Stimulated activated CD8-positive, alpha-beta memory T cell treated with anti-CD3 and anti-CD28 coated beads, Interleukin-15, amount 100 ng/mL, for 1 hour (primary cell): ENCODE measurements at regions not wholly inside any gene's neighbourhood (a gene's known extent, or its start where the extent isn't known, plus 50 kb on each side); places are given as distances from the start of the nearest gene placed in this dataset.

Experiments
- DNase-seq: peaks from one replicate; pipeline ENCODE4 v3.0.0-alpha.2; 2020; ENCODE audit warnings: low read depth

DNA sequence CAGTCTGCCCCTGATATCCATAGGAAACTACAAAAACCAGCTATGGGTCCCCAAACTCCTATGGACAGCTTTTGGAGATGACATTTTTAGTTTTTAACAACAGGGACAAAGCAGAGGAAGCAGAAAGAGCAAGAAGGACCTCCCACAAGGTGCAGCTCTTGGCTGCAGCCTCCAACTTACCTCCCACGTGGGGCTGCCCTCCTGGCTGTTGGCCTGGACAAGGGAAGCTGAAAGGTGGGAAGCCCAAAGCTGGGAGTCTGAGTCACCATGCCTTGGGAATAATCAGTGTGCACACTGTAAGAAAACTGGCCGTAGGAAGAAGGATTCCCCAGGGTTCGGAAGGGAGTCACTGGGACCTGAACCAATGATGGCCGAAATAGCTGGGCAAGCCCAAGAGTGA lies 51.8 kb upstream of the PAX1 start:
- DNase-seq, result no peak

DNA sequence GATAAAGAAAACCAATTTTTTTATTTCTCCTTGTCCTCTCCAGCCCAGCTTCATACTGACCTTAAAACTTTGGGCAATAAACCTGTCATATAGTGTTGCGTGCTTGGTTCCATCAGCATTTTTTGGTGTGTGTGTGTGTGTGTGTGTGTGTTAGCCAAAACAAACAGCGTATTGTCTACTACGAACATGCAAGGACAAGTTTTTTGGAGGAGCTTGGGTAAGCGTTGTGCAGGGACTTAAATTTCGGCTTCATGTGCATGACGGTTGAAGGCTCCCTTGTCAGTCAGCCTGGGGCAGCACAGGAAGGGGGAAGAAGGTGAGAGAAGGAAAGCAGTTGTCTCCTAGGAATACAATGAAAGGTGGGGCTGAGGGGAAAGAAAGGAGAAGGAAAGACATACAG lies 62.0 kb upstream of the PAX1 start:
- DNase-seq, result no peak

DNA sequence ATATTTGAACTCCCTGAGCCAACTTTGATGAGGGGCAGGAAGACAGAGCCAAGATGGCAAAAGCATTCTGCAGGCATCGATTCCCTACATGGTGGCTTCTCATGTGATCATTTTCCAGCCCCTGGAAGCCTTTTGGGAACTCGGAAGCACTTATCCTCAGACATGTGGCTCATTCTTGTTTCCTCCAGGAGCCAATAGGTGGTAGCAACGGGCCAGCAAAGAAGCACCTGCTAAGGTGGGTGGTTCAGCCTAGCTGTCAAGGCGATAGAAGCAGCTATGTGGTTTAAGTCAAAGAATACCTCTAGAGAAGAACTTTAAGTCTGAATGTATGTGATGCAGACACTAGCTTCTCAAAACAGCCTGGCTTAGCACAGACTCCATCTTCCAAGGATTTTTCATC lies 64.9 kb upstream of the PAX1 start:
- no peak for DNase-seq

DNA sequence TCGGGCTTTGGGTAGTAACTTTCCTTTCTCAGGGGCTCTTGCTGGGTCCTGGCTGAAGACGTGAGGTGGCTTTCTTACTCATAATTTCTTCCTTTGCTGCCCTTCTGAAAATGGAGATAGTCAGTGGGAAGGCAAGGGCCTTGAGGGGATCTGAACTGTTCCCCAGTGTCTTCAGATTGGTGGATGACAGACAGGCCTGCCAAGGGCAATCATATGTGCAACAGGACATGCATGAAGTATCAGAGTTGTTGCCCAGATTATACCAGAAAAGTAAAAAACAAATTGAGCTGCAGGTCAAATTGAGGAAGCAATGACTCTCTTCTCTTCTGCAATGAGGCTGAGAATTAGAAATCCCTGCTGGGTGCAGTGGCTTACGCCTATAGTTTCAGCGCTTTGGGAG lies 71.6 kb upstream of the PAX1 start:
- DNase-seq, result no peak

DNA sequence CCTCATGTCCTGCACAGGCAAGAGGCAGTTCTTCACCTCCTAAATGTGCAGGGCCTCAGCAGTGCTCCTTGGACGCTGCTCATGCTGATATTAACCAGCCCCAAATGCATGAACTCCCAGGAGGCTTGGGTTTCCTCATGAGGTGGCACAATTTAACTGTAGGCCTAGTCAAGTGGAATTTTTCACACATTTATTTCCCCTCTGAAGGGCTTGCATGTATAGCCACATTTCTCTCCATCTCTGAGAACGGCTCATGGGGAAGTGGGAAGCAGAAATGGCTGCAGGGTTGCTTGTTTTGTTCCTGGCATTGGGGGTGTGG lies 72.8 kb upstream of the PAX1 start:
- DNase-seq, result no peak

DNA sequence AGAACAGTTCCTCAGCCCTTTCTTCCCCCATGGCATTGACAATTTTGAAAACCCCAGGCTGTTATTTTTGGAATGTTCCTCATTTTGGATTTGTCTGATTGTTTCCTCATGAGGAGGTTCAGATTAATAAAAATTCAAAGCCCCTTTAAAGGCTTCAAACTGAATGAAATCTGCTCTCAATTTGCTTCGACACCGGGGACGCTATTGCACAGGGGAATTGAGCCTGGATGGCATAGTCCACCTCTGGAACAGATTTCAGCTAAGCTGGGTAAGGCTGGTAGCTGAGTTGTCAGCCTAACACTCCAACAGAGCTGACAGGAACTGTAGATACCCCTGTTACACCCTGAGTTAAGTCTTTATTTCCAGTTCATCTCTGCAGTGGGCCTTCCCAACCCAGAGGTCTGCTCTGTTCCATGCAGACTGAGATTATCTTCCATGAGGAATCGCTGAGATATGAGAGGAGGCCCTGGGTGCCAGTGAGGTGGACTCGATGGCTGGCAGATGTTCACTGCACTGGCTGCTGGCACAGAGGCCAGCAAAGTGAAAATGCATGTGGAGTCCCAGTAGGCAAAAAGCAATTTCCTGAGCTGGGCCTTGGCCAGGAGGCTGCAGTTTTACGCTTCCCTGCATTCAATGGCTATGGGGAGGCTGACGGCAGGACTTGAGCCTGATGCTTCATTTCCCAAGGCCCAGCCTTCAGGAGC lies 73.3 kb upstream of the PAX1 start:
- no peak for DNase-seq

DNA sequence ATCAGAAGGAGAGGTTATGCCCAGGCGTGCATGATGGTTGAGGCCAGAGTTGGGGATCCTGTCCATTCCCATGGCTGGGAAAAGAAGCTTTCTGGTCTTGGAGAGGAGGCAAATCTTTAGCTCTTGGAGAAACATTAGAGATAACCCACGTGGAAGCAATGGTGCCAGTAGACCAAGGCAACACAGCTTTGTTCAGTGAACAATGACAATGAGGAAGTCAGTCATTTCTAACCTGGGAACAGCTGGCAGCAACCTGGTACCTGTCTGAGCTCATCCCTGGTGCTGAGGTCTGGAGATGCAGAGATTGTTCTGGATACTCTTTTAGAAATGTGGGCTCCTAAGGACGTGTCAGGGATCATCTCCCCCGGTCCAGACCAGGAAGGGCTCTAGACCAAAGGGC lies 76.7 kb upstream of the PAX1 start:
- DNase-seq, result no peak

DNA sequence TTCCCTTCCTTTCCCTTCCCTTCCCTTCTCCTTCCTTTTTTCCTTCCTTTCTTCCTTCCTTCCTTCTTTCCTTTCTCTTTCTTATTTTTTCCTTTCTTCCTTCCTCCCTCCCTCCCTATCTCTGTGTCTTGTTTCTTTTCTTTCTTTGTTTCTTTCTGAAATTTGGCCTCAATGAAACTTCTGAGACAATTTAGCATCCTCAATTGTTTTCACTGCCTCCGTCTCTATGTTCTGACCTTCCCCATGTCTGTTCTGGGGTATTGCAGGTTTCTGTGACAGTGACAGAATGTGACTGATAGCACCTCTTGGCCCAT lies 81.7 kb upstream of the PAX1 start:
- no peak for DNase-seq

DNA sequence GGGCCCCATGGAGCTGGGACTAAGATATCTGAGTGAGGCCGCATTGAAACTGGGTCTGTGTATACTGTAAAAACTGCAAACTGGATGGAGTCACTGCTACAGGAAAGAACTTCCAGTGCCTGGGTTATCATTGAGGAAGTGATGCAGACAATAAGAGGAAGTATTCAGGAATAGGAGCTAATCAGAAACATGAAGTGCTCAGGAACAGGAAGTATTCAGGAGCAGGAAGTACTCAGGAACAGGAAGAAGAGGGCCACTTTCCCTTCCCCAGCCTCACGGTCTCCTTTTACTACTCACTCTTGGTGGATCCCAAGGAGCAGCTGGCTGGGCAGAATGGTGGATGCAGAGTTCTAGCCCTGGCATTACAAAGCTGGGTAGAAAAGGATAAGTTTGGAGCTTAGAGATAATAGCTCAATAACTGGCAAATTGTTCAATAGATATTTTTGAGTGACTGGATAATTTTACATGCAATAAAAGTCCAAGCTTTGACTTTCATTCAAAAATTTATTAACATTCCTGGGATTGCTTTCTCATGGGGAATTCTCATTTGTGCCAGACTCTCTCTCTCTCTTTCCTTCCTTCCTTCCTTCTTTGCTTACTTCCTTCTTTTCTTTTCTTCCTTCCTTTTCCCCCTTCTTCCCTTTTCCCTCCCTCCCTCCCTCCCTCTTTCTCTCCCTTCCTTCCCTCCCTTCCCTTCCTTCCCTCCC lies 82.2 kb upstream of the PAX1 start:
- no peak for DNase-seq

DNA sequence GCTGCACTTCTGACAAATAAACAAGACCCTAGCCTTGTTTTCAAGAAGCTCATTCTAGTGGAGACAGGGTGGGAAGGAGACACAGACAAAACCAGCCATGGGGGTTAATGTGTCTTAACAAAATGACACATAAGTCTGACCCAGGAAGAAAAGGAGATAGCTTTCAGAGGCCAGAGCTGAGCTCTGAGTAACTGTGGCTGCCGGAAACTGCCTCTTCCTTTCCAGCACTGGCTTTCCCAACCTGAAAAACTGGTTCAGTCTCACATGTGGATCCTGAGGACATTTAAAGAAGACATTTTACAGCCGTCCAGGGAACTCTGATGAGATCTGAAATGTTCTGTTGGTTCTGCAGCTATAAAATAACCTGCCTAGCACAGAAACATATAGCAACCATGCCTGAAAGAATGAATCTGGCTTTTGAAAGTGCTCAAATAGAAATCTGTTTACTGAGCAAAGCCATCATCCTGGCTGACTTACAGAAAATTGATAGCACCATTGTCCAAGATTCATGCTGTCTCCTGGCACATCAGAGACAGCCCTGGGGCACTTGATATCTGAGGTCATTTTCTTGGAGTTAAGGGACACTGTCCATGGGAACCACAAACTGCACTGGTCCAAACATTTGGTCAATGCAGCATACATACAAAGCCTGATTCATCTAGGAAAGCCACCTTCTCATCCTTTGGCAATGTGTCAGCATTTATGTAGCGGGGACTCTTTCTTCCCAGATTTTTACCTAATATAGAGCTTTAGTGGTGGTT lies 83.2 kb upstream of the PAX1 start:
- no peak for DNase-seq

DNA sequence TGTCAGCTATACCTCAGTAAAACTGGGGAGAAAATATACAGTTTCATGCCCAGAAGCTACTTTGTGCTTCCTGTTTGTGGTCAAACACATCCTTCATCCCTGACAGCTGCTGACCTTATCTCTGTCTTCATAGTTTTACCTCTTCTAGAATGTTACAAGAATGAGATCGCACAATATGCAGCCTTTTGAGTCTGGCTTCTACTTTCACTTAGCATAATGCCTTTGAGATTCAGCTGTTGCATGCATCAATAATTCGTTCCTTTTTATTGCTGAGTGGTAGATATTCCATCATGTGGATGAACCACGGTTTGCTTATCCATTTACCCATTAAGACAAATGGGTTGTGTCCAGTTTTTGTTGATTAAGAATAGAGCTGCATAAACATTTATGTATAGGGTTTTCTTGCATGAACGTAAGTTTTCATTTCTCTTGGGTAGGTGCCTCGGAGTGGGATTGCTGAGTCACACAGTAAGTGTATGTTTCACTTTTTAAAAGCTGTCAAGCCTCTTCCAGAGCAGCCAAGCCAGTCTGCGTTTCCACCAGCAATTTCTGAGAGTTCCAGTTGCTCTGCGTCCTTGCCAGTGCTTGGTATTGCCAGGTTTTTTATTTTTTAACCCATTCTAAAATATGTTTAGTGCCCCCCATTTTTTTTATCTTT lies 86.6 kb upstream of the PAX1 start:
- DNase-seq, result no peak

DNA sequence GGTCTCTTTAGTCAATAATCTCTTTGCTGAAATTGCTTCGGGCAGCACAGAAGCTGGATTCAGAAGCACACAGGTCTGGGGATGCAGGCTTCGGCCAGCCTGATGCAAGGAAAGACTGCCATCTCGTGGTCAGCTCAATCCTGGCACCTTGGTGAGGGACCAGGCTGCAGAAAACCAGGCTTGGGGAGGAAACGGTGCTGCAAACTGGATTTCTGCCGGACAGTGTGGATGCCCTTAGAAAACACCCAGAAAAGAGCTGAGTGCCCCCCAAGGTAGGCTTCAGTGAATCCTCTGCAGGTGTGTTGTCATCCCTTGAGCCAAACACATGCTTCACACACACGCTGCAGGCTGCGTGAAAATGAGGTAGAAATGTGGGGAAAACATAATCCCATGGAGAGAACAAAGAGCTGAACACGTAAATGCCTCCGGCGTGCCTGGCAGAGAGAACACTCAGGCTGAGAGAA lies 89.8 kb upstream of the PAX1 start:
- DNase-seq, result peak; percentile 14

DNA sequence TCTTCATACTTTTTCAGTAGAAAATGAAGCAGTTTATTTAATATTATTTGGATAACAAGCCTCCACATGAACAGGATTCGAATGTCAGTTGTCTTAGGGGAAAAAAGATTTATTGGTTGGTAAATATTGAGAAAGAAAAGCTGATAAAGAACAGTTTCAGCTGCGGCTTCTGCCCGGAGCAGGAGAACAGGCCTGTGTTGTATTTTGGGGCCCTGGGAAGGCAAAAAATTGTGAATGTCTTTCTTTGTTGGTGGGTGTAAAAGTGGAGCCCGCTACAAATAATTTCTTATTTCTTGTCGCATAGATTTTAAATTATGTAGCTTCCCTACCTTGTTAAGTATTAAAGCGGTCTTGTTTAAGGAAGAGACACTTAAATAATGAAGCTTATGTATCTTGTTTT lies 90.5 kb upstream of the PAX1 start:
- DNase-seq, result no peak

DNA sequence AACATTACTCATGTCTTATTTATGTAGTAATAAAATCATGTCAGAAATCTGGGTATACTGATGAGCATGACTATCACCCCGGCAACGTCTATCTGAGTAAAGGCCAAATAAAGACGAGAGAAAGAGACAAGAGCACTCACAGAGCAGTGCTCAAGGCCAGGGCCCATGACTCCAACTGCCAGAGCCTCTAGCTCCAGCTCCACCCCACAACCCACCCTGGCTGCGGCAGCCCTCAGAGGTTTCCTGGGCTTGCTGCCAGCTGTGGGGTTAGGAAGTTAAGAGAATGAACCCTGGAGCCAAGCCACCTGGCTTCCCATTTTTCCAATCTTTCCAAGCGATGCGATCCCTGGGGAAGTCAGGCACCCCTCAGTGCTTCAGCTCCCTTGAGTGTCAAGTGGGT lies 92.0 kb upstream of the PAX1 start:
- DNase-seq, result no peak

DNA sequence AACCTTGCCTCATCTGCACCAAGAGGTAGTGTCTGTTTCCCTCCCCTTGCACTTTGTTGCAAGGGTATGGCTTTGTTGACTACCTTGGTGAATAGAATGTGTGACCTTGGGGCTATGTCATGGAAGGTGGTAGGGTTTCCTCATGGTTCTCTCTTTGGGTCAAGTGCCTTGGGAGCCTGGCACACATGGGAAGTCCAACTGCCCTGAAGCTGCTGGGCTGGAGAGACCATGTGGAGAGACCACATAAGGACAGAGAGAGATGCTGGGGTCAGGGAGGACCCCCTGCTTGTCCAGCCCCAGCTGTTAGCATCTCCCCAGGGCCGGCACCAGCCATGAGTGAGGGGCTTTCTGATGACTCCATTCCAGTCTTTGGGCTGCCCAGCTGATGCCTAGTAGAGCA lies 95.5 kb upstream of the PAX1 start:
- no peak for DNase-seq

DNA sequence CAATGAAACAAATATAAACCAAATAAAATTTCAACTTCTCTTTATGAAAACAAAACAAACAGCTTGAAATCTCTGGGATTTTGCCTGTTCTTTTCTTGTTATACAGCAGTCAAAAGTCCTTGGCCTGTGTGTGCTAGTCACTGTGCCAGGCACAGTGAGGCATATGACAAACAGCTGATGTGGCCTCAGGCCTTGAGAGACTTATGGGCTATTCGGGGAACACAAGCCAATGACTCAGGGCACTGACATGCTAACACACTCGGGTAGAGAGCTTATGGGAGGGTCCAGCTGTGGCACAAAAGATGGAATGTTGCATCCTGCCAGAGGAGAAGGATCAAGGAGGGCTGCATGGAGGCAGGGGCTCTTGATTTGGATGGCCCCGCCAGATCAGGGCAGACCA lies 95.4 kb upstream of the NKX2-2 start:
- no peak for DNase-seq

DNA sequence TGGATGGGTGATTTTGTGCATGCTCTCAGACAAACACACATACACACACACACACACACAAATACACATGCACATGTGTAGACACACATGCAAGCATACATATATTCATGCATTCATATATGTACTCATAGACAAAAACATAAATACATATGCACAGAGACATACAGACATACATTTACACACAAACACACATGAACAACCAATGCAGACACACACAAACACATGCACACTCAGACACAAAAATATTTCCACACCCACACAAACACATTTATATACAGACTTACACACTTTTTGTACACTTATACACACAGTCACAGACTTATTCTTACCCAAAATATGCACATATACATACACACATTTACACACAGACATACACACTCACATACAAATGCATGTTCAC lies 94.9 kb upstream of the NKX2-2 start:
- DNase-seq, result no peak

DNA sequence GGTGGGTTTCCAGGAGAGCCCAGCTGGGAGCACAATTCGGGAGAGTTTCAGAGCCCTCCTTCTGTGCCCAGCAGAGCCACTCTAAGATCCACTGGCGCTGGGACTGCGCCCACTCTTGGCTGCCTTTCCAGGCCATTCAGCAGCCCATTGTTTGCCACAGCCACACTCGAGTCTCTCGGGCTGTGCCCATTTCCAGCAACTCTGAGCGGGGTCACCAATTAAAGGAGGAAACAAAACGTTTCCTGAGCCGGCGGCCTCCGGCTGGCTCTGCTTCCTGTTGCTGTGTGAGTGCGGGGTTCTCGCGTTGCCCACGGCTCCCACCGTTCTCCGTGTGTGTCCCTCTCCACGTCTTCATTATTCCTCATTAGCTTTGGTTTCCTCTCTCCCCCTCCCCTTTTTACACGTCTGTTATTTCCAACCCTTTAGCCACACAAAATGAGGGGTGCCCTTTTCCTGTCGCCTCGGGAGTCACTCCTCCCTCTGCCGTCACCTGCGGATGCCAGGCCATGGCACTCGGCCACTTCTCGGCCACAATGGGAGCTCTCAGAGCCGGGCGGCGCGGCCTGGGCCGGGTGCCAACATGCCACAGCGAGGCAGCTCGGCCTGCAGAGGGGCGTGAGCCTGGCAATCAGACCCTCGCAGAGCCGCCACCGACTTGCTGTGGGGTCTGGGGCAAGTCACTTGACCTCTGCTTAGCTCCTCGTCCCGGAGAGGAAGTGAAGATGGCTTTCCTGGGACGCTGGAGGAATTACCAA lies 94.3 kb upstream of the NKX2-2 start:
- DNase-seq, result no peak

DNA sequence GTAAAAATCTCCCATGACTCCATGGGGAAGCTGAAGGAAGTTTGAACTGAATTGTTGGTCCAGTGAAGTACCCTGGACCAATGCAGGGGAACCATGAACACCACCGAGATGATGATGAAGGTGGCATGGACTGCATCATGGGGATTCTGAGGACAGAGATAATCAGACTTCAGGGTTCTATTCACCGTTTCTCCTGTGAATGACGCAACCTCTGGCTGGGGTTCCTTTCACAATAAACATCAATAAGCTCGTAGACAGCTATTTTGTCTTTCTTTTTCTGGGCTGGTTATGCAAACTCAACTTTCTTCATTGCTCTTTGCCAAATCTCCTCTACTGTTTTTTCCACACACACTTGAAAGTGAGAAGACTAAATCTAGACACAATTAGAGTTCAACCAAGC lies 87.9 kb upstream of the NKX2-2 start:
- no peak for DNase-seq

DNA sequence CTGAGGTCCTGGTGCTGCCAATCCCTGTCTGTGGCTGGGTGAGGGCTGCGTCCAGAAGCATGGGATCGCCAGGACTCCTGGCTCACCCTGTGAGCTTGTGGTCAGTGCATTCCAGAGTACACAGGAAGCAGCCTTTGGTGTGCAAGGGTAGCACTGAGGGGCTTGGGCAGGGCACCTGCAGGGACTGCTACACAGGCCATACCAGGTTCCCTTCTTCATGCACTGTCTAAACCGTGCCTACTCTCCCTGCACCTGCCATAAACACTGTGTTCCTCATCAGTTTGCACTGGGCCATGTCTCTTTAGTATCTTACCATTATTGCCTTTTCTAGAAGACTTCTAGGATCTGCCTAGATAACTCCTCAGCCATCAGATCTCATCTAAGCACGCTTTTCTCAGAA lies 72.8 kb upstream of the NKX2-2 start:
- DNase-seq, result no peak

DNA sequence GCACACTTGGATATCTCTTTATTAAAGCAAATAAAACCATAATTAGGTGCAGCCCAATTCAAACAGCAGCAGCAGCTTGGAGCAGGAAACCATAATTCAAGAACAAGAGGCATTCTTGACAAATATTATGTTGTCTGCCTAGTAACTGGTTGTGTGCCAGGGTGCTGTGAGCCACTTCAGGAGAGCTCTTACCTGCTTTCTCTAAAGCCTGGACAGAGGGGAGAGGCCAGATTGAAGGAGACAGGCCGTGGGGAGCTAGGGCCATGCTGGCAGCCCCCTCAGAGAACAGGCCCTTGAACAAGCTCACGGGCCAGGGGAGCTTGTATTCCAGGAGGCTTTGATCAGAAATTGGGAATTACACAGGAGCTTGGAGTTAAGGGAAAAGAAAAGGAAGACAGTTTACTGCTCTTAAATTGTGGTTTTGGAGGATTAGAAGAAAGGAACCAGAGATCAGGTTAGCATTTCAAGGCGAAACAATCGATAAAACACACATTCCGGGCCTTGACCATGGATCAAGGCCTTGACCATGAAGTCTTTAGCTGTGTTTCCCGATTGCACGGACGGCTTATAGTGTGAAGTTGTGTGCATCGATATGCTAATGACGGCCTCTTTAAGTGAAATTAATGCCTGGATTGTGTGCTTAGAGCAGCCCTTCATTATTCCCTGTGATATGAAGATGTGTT lies 69.8 kb upstream of the NKX2-2 start:
- no peak for DNase-seq

DNA sequence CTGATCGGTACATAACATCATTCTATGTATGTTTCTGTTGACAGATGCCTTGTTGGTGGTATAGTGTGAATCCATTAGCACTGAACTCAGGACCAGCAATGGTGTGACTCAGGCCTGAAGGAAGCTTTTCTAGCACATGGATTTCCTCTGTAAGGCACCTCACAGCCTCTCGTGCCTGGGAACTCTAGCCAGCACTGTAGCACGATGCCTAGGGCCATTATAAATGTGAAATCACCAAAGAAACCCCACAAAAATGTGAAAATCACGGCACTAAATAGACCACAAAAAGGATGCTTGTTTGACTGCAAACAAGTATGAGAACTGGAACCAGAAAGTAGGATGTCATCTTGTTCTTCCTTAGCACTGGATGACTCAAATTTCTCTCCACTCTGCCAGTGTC lies 63.7 kb upstream of the NKX2-2 start:
- no peak for DNase-seq
